Testis (tissue), 2 donors: ENCODE measurements at regions not wholly inside any gene's neighbourhood (a gene's known extent, or its start where the extent isn't known, plus 50 kb on each side); places are given as distances from the start of the nearest gene placed in this dataset.

ENCODE experiments used
- DNase-seq: peaks from one replicate; pipeline ENCODE4 v3.0.0-alpha.2; 2019
- H3K27ac ChIP-seq, 2 donors: fragments of 200-600 bp; sonication (generic); one replicate each; pipeline ENCODE4 v1.5.1; 2019
- H3K27me3 ChIP-seq: fragments of 200-600 bp; sonication (generic); one replicate; pipeline ENCODE4 v1.5.1; 2019
- H3K36me3 ChIP-seq: fragments of 200-600 bp; sonication (generic); one replicate; pipeline ENCODE4 v1.5.1; 2017; ENCODE audit warnings: low read depth; ENCODE audit errors: missing control alignments
- H3K4me1 ChIP-seq: fragments of 200-600 bp; sonication (generic); one replicate; pipeline ENCODE4 v1.5.1; 2019
- H3K4me3 ChIP-seq, 2 donors: fragments of 200-600 bp; sonication (generic); one replicate each; pipeline ENCODE4 v1.5.1; 2017 to 2019
- H3K9me3 ChIP-seq: fragments of 200-600 bp; sonication (generic); one replicate; pipeline ENCODE4 v1.5.1; 2017
- POLR2A ChIP-seq: fragments of 450-650 bp; IDR thresholded peaks from one replicate; pipeline ENCODE4 v1.6.1; 2017; ENCODE audit warnings: antibody characterized with exemption, mild to moderate bottlenecking, moderate library complexity
- WGBS, 2 donors: methylation state at CpG; one replicate each; pipeline ENCODE4 v1.1.5; 2018; 5-methylcytosine and 5-hydroxymethylcytosine counted together
- intact Hi-C: fragments of 100-400 bp; cut with DNase I; formaldehyde crosslinking; loops from one replicate; pipeline ENCODE4 v1.15.1; 2023; ENCODE audit warnings: low total_unique reads
- TF ChIP-seq, protein P1 (sequence below), 3 experiments: fragments of 450-650 bp in 2 of 3; fragments of 200-600 bp in 1 of 3; sonication (generic) in 1 of 3; IDR thresholded peaks; one replicate each; pipeline ENCODE4 v1.5.1; 2016 to 2019; ENCODE audit warnings: antibody characterized with exemption in 3 of 3, mild to moderate bottlenecking in 2 of 3, moderate library complexity in 1 of 3

DNA sequence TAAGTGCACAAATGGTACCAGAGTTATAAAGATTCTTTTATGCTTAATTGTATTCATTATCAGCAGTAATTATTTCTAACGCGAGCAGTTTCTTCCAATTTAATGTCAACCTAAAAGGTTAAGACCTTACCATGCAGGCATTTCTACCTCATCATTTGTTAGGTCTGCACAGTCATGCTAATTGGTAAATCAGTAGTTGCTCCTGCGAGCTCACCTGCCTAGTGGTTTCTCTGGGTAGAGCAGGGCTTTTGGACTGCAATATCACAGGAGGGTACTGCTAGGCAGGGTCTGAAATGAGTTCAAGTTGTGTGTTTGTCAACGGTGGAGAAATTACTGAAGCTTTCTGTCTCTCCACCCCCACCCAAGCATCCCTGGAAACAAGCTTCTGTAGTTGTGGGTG, 558.5 kb upstream of the MGMT start:
- Histone ChIP-seq H3K27ac (no peak overlapping the region), H3K36me3 (no peaks in the 10 kb centered on the region), H3K4me1 (no peaks in the 10 kb centered on the region), H3K27me3 (no peaks in the 10 kb centered on the region), H3K4me3 (no peak overlapping the region), H3K9me3 (no peaks in the 10 kb centered on the region)
- intact Hi-C loops, result no loop called here
- no peak for DNase-seq
- TF ChIP-seq, protein P1, sequence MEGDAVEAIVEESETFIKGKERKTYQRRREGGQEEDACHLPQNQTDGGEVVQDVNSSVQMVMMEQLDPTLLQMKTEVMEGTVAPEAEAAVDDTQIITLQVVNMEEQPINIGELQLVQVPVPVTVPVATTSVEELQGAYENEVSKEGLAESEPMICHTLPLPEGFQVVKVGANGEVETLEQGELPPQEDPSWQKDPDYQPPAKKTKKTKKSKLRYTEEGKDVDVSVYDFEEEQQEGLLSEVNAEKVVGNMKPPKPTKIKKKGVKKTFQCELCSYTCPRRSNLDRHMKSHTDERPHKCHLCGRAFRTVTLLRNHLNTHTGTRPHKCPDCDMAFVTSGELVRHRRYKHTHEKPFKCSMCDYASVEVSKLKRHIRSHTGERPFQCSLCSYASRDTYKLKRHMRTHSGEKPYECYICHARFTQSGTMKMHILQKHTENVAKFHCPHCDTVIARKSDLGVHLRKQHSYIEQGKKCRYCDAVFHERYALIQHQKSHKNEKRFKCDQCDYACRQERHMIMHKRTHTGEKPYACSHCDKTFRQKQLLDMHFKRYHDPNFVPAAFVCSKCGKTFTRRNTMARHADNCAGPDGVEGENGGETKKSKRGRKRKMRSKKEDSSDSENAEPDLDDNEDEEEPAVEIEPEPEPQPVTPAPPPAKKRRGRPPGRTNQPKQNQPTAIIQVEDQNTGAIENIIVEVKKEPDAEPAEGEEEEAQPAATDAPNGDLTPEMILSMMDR (IDR thresholded peaks at IDR 0.05), result no peak
- no peak for TF ChIP-seq POLR2A
- WGBS, 2 donors, result 59 to 78% methylated on average over 3 to 4 of the region's 4 CpGs

DNA sequence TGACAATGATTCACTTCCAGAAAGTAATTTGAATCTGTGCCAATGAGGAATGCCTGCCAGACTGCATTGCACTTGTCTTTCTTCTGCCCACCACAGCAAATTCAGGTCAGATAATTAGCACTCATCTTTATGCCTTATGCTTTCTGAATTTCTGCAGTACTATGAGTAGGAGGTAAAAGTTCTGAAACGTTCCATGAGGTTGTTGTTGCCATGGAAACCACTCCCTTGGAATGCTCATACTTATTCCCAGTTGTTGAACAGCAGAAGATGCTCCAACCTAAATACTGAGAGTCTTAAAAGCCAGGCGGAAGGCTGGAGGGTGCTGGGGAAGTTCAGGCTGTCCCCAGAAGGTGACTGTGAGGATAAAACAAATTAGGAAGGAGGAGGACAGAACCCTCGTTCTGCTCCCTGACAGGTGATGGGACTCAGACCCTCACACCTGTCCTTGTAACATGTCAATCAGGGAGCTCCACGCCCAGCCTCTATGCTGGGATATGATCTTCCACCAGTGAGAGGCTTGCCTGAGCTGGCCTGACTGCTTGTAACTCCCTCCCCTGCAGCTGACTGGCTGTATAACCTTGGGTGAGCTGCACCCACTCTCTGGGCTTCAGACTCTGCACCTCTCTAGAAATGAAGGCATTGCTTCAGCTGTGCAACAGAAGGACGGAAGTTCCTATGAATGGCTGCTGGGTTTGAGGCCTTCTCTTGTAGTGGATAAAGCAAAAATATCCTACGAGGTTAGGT, 554.3 kb upstream of the MGMT start:
- H3K4me1 ChIP-seq, result no peaks in the 10 kb centered on the region
- intact Hi-C loops, result no loop called here
- no peak for DNase-seq
- 67 to 72% methylated on average over 6 of the region's 6 CpGs for WGBS, 2 donors
- H3K36me3 ChIP-seq, result no peaks in the 10 kb centered on the region
- H3K9me3 ChIP-seq, result no peaks in the 10 kb centered on the region
- H3K27ac ChIP-seq, result no peak overlapping the region
- TF ChIP-seq POLR2A, result no peak
- H3K27me3 ChIP-seq, result no peaks in the 10 kb centered on the region
- H3K4me3 ChIP-seq, result no peak overlapping the region

DNA sequence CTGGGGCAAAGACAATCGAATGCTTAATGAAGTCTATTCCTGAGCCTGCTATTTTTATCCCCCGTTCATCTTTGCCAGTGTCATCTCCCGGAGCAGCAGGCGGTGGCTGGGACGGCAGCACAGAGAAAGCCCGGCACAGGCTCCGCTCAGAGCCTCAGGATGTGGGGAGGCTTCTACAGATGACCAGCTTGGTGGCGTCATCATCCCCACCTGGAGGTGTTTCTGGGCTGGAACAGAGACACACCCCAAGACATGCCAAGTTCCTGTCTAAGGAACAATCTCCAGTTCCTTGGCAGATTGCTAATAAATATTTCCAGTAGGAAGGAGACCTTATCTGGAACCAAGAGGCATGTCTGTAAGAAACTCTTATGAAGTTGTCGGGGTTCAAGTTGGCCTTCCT, 552.4 kb upstream of the MGMT start:
- intact Hi-C loops, result no loop called here
- WGBS, 2 donors, result 80 to 84% methylated on average over 9 of the region's 9 CpGs
- no peaks in the 10 kb centered on the region for H3K36me3 ChIP-seq

DNA sequence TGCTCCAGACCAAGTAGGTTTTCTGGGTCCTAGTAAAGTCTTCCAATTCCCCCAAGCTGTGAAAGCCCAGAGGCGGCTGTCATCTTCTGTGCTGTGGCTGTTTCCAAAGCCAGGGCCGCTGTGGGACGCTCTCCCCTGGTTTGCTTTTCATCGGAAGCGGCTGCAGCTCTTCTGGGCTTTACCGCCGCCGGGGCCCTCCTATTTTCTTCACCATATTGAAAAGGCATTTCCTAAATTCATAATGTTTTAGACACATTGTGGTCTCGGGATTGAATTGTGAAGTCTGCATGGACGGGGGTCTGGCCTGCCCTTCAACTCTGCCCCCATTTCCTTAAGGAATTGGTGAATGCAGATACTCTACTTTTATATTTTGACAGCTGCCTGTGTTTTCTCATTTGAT, 551.4 kb upstream of the MGMT start:
- Histone ChIP-seq H3K4me3 (no peak overlapping the region), H3K4me1 (no peaks in the 10 kb centered on the region), H3K36me3 (no peaks in the 10 kb centered on the region), H3K27me3 (no peaks in the 10 kb centered on the region), H3K9me3 (no peaks in the 10 kb centered on the region), H3K27ac (no peak overlapping the region)
- WGBS, 2 donors, result 91 to 97% methylated on average over 10 of the region's 10 CpGs
- intact Hi-C loops, result no loop called here
- DNase-seq, result no peak
- TF ChIP-seq, protein P1 (IDR thresholded peaks at IDR 0.05), result no peak
- no peak for TF ChIP-seq POLR2A

More for the DNA sequence above, 552.4 kb upstream of the MGMT start:
- DNase-seq, result no peak
- Histone ChIP-seq H3K27me3 (no peaks in the 10 kb centered on the region), H3K4me3 (no peak overlapping the region), H3K27ac (no peak overlapping the region), H3K9me3 (no peaks in the 10 kb centered on the region), H3K4me1 (no peaks in the 10 kb centered on the region)
- no peak for TF ChIP-seq POLR2A
- TF ChIP-seq, protein P1 (IDR thresholded peaks at IDR 0.05), result no peak

DNA sequence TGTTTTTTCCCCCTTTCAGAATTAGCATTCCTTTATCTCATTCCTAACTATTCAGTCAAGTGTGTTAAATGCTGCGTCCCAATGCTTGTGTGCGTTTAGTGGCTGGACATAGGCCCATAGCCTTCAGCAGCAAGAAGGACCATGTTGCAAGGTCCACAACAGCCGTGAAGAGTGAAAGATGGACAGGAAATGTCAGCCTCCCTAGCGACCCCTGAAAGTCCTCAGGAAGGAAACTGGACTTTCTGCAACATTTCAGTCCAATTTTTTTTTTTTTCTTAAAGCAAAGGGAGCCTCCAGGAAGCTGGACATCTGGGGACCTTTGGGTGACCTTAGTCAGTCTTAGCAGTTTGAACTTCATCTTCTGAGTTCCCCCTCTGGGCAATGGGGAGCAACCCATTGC, 550.7 kb upstream of the MGMT start:
- H3K27me3 ChIP-seq, result no peaks in the 10 kb centered on the region
- no peak for DNase-seq
- intact Hi-C loops, result no loop called here
- H3K4me3 ChIP-seq, result no peak overlapping the region
- H3K9me3 ChIP-seq, result no peaks in the 10 kb centered on the region
- H3K27ac ChIP-seq, result no peak overlapping the region
- no peak for TF ChIP-seq POLR2A
- TF ChIP-seq, protein P1 (IDR thresholded peaks at IDR 0.05), result no peak
- WGBS, 2 donors, result 74 to 80% methylated on average over 4 of the region's 4 CpGs
- H3K36me3 ChIP-seq, result no peaks in the 10 kb centered on the region
- no peaks in the 10 kb centered on the region for H3K4me1 ChIP-seq
